GM13977 (cell line): ENCODE measurements at regions not wholly inside any gene's neighbourhood (a gene's known extent, or its start where the extent isn't known, plus 50 kb on each side); places are given as distances from the start of the nearest gene placed in this dataset.
"Not testable (repeated sequence)": the region's sequence is repeated elsewhere in the genome, so short reads cannot be mapped to it uniquely, and the experiment has no call there.

Source experiments
- DNase-seq: peaks from one replicate; pipeline ENCODE4 v3.0.0; 2012; ENCODE audit warnings: low spot score
- CTCF ChIP-seq: IDR thresholded peaks from 2 replicates; pipeline ENCODE4 v1.5.1; 2012; ENCODE audit warnings: mild to moderate bottlenecking, control low read depth; ENCODE audit not compliant: insufficient read depth; ENCODE audit errors: extremely low read depth, missing control alignments
- in situ Hi-C: fragments of 300-500 bp; cut with MboI; formaldehyde crosslinking; loops from one replicate; pipeline ENCODE4 v1.12.0; 2022; ENCODE audit warnings: low sequenced_read_pairs, low pct_unique_long_range_greater_than_20kb, mixed read lengths, inconsistent platforms; ENCODE audit not compliant: unreplicated experiment

DNA sequence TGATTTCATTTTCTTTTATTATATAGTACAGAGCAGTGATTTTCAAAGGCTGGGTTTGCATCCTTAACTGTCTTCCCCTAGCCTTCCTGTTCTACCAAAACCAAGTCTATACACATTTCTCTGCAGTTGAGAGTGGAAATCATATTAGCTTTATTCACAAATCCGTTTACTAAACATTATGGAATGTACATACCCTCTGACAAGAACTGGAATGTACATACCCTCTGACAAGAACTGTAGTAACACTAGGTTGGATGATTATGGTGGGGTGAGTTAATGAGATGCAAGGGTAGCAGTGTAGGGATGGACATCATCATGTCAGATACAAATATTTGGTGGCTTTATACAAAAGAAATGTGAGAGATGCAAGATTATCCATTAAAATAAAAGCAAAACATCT is 154.8 kb downstream of the CYB561 start:
- TF ChIP-seq CTCF: no peak
- in situ Hi-C loops: no loop called here
- no peak for DNase-seq

GRCh38 chr17:63292421-63292820 is 153.7 kb downstream of the CYB561 start:
- no peak for DNase-seq

GRCh38 chr17:63293323-63294075 is 152.6 kb downstream of the CYB561 start:
- TF ChIP-seq CTCF: no peak
- in situ Hi-C loops: no loop called here
- DNase-seq: no peak

More at GRCh38 chr17:63292421-63292820, 153.7 kb downstream of the CYB561 start:
- no peak for TF ChIP-seq CTCF
- in situ Hi-C loops: no loop called here

DNA sequence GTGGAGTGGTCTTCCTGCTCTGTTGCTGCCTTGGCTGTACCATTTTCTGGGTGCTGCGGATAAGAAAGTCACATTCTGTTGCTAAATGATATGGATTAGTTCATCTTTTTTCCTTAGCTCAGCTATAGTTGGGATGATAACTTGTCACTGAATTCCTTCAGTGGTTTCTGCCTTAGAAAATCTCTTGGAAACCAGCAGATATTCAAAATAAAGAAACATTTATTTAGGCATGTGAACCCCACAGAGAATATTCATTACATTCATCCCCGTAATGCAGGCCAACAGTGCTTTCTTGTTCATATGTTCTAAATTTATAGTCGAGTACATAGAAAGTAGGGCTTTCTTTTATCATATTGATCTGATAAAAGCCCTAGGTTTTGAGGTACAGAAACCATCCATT is 151.3 kb downstream of the CYB561 start:
- TF ChIP-seq CTCF: no peak
- in situ Hi-C loops: no loop called here
- no peak for DNase-seq

GRCh38 chr17:63295288-63295687 is 150.8 kb downstream of the CYB561 start:
- DNase-seq: no peak
- in situ Hi-C loops: no loop called here
- no peak for TF ChIP-seq CTCF

DNA sequence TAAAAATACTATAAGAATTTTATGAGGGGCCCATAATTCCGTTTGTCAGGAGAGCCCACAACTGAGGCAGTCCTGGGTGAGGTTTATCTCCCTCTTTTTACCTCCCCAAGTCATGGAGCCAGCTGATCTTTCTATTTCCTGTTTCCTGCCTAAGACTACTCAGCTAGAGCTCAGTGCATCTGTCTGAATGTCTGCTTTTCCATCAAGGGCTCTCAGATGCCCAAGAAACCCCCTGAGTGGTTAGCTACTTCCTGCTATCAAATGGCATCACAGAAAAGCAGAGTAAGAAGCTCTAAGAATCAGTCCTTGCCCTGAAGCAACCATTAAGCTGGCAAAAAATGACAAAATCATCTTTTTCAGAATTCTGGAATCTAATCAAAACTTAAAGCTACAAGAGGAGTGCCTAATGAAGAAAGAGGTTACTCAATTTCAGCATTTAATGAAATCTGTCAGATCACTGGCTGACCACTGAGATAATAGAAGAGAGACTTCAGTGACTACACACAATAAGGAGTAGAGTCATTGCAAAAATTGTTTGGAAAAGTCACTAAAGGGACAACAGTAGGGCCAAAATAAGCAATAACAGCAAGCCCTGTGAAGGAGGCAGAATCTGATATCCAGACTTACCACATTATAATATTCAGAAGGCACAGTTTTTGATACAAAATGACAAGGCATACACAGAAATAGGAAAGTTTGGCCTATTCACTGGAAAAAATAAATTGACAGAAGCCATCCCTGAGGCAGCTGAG is 150.1 kb downstream of the CYB561 start:
- DNase-seq: no peak
- in situ Hi-C loops: no loop called here
- no peak for TF ChIP-seq CTCF

DNA sequence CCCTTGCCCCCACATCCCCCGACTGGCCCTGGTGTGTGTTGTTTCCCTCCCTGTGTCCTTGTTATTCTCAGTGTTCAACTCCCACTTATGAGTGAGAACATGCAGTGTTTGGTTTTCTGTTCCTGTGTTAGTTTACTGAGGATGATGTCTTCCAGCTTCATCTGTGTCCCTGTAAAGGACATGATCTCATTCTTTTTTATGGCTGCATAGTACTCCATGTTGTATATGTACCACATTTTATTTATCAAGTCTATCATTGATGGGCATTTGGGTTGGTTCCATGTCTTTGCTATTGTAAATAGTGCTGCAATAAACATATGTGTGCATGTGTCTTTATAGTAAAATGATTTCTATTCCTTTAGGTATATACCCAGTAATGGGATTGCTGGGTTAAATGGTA is 147.2 kb downstream of the CYB561 start:
- DNase-seq, in situ Hi-C loops: not testable (repeated sequence)
